GM23248 (cell line): ENCODE measurements at regions not wholly inside any gene's neighbourhood (a gene's known extent, or its start where the extent isn't known, plus 50 kb on each side); places are given as distances from the start of the nearest gene placed in this dataset.

ENCODE experiments used
- DNase-seq: peaks from one replicate; pipeline ENCODE4 v3.0.0-alpha.2; 2015
- H2AFZ ChIP-seq: fragments of 200-600 bp; sonication (generic); 2 replicates; pipeline ENCODE4 v1.6.1; 2016; ENCODE audit warnings: antibody characterized with exemption
- H3F3A ChIP-seq: fragments of 200-600 bp; sonication (generic); 2 replicates; pipeline ENCODE4 v1.6.1; 2016; ENCODE audit warnings: mild to moderate bottlenecking, antibody characterized with exemption, mixed run types; ENCODE audit not compliant: insufficient read depth
- H3K27ac ChIP-seq: fragments of 200-600 bp; sonication (generic); 2 replicates; pipeline ENCODE4 v1.5.1; 2016; ENCODE audit warnings: mild to moderate bottlenecking
- H3K27me3 ChIP-seq: fragments of 200-600 bp; sonication (generic); replicated peaks from 2 replicates; pipeline ENCODE4 v1.6.1; 2016; ENCODE audit warnings: mild to moderate bottlenecking; ENCODE audit not compliant: insufficient read depth
- H3K36me3 ChIP-seq: fragments of 200-600 bp; sonication (generic); 2 replicates; pipeline ENCODE4 v1.6.1; 2016; ENCODE audit warnings: low read depth, mild to moderate bottlenecking
- H3K4me1 ChIP-seq: fragments of 200-600 bp; sonication (generic); 2 replicates; pipeline ENCODE4 v1.6.1; 2016; ENCODE audit warnings: mild to moderate bottlenecking; ENCODE audit not compliant: insufficient read depth
- H3K4me2 ChIP-seq: fragments of 200-600 bp; sonication (generic); one replicate; pipeline ENCODE4 v1.6.1; 2016; ENCODE audit warnings: mild to moderate bottlenecking; ENCODE audit not compliant: unreplicated experiment
- H3K4me3 ChIP-seq: fragments of 200-600 bp; sonication (generic); 2 replicates; pipeline ENCODE4 v1.5.1; 2016; ENCODE audit warnings: mild to moderate bottlenecking
- H3K79me2 ChIP-seq: fragments of 200-600 bp; sonication (generic); 2 replicates; pipeline ENCODE4 v1.6.1; 2016; ENCODE audit warnings: mild to moderate bottlenecking; ENCODE audit not compliant: insufficient read depth
- H3K9ac ChIP-seq: fragments of 200-600 bp; sonication (generic); 2 replicates; pipeline ENCODE4 v1.6.1; 2016; ENCODE audit warnings: mild to moderate bottlenecking
- H3K9me2 ChIP-seq: fragments of 200-600 bp; sonication (generic); 2 replicates; pipeline ENCODE4 v1.6.1; 2016; ENCODE audit warnings: mixed run types, mild to moderate bottlenecking, moderate library complexity; ENCODE audit not compliant: insufficient read depth
- H3K9me3 ChIP-seq: fragments of 200-600 bp; sonication (generic); one replicate; pipeline ENCODE4 v1.6.1; 2017; ENCODE audit warnings: low read depth
- H4K20me1 ChIP-seq: fragments of 200-600 bp; sonication (generic); 2 replicates; pipeline ENCODE4 v1.6.0; 2016; ENCODE audit not compliant: insufficient read depth
- EZH2 ChIP-seq: fragments of 200-600 bp; sonication (generic); IDR thresholded peaks from 2 replicates; pipeline ENCODE4 v1.6.1; 2018; ENCODE audit warnings: antibody characterized with exemption, mild to moderate bottlenecking; ENCODE audit not compliant: insufficient read depth, poor library complexity, severe bottlenecking
- EZH2phosphoT487 ChIP-seq: fragments of 200-600 bp; sonication (generic); IDR thresholded peaks from 2 replicates; pipeline ENCODE4 v1.6.1; 2018; ENCODE audit warnings: antibody characterized with exemption, moderate library complexity, mild to moderate bottlenecking, low read depth; ENCODE audit not compliant: insufficient read depth
- WGBS, 2 experiments: methylation state at CpG; one replicate each; pipeline ENCODE4 v1.1.6; 2015 to 2017; ENCODE audit warnings: low lambda C conversion rate in 2 of 2, low coverage in 1 of 2; ENCODE audit errors: missing lambda C conversion rate in 2 of 2; 5-methylcytosine and 5-hydroxymethylcytosine counted together
- in situ Hi-C: fragments of 300-500 bp; cut with MboI; formaldehyde crosslinking; loops from 2 replicates; pipeline ENCODE4 v1.15.0; 2020

DNA sequence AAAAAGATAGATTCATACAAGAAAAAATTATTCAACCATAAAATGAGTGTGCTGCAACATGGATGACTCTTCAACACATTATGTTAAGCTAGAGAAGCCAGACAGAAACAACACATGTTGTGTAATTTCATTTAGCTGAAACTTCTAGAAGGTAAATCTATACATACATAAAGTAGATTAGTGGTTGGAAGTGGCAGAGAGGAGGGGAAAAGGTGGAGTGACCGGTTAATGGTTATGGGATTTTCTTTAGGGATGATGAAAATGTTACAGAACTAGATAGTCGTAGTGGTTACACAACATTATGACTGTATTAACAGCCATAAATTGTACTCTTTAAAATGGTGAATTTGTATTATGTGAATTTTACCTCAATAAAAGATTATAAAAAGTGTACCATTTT is 304.1 kb upstream of the SLC35B3 start:
- 46 to 57% methylated on average over 2 of the region's 2 CpGs for WGBS, 2 experiments
- no peaks in the 10 kb centered on the region for H4K20me1 ChIP-seq
- no peaks in the 10 kb centered on the region for H3K79me2 ChIP-seq
- no peaks in the 10 kb centered on the region for H3K4me1 ChIP-seq
- TF ChIP-seq EZH2phosphoT487 (no peak), EZH2 (no peak)
- DNase-seq: no peak
- H3K27ac ChIP-seq: no peak overlapping the region
- H3K4me3 ChIP-seq: no peak overlapping the region
- no peaks in the 10 kb centered on the region for H3K9me2 ChIP-seq
- no peaks in the 10 kb centered on the region for H3F3A ChIP-seq
- H3K36me3 ChIP-seq: no peaks in the 10 kb centered on the region
- H3K4me2 ChIP-seq: no peak overlapping the region
- H2AFZ ChIP-seq: no peak overlapping the region
- in situ Hi-C loops: no loop called here
- H3K9me3 ChIP-seq: peaks cover 7% of the 10 kb centered on the region
- H3K9ac ChIP-seq: no peak overlapping the region
- H3K27me3 ChIP-seq: no peaks in the 10 kb centered on the region

DNA sequence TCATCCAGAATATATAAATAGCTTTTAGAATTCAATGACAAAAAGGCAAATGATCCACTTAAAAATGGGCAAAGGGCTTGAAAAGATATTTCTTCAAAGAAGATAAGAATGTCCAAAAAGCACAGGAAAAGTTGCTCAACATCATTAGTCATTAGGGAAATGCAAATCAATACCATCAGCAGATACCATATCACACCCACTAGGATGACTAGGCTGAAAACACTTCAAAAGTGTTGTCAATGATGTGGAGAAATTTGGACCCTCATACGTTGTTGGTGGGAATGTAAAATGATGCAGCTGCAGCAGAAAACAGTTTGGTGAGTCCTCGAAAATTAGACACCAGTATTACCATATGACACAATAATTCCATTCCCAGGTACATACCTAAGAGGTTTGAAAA is 303.6 kb upstream of the SLC35B3 start:
- Histone ChIP-seq H3K27me3 (no peaks in the 10 kb centered on the region), H3K9me3 (peaks cover 7% of the 10 kb centered on the region), H2AFZ (no peak overlapping the region), H3K9ac (no peak overlapping the region), H4K20me1 (no peaks in the 10 kb centered on the region), H3F3A (no peaks in the 10 kb centered on the region), H3K36me3 (no peaks in the 10 kb centered on the region), H3K9me2 (no peaks in the 10 kb centered on the region), H3K4me3 (no peak overlapping the region), H3K79me2 (no peaks in the 10 kb centered on the region), H3K4me1 (no peaks in the 10 kb centered on the region), H3K27ac (no peak overlapping the region), H3K4me2 (no peak overlapping the region)
- in situ Hi-C loops: no loop called here
- TF ChIP-seq EZH2phosphoT487 (no peak), EZH2 (no peak)
- no peak for DNase-seq
- 19 to 26% methylated on average over 2 of the region's 2 CpGs for WGBS, 2 experiments

DNA sequence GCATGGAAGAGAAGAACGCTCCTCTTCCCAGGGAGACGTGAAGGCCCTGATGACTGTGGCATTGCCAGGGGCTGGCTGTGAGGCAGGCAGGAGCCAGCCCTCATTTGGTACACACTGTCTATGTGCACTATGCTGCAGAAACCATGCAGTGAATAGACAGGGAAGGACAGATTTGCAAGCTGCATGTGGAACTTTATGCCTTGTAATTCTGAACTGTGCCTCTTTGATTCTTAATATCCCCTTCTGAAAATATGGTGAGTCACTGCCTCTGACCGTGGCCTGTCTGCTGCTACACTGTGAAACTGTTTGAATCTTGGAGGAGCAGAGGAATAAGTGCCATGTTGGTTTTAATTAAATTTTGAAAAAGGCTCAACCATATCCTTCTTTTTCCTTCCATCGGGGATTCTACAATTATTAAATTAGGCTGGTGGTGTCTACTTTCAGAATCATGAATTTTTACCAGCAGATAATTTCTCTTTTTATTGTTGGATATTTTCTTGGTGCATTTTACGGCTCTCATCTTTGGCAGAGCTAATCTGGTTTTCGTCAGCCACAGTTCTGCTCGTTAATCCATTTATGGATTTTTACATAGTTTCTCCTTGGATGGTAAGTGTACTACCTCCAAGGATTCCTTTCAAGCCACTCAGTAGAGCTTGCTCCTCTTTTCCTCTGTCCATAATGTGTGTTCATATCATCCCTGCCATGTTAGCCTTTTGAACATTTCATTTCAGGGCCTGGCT is 301.0 kb upstream of the SLC35B3 start:
- H3K9me2 ChIP-seq: no peaks in the 10 kb centered on the region
- H3K4me2 ChIP-seq: no peak overlapping the region
- no peak overlapping the region for H3K27ac ChIP-seq
- H2AFZ ChIP-seq: no peak overlapping the region
- no peaks in the 10 kb centered on the region for H3F3A ChIP-seq
- no peaks in the 10 kb centered on the region for H3K27me3 ChIP-seq
- no peaks in the 10 kb centered on the region for H3K4me1 ChIP-seq
- no peak overlapping the region for H3K9ac ChIP-seq
- DNase-seq: no peak
- peaks cover 5% of the 10 kb centered on the region for H3K9me3 ChIP-seq
- TF ChIP-seq EZH2 (no peak), EZH2phosphoT487 (no peak)
- no peak overlapping the region for H3K4me3 ChIP-seq
- 22 to 38% methylated on average over 7 of the region's 7 CpGs for WGBS, 2 experiments
- no peaks in the 10 kb centered on the region for H4K20me1 ChIP-seq
- no peaks in the 10 kb centered on the region for H3K79me2 ChIP-seq
- in situ Hi-C loops: no loop called here
- no peaks in the 10 kb centered on the region for H3K36me3 ChIP-seq

DNA sequence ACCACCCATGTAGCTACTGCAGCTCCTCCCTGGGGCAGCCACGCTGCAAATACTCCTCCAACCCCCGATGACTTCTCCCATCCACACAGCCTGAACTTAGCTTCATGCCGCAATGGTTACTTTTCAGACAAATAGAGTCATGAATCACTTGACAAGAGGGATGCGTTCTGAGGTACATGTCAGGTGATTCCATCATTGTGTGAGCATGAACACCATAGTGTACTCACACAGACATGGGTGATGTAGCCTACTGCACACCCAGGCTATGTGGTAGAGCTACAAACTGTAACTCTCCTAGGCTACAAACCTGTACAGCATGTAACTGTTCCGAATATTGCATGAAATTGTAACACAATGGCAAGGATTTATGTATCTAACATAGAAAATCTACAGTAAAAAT is 298.5 kb upstream of the SLC35B3 start:
- no peak overlapping the region for H2AFZ ChIP-seq
- no peaks in the 10 kb centered on the region for H4K20me1 ChIP-seq
- no peaks in the 10 kb centered on the region for H3K36me3 ChIP-seq
- H3K79me2 ChIP-seq: no peaks in the 10 kb centered on the region
- in situ Hi-C loops: no loop called here
- DNase-seq: no peak
- H3K27me3 ChIP-seq: no peaks in the 10 kb centered on the region
- H3K9ac ChIP-seq: no peak overlapping the region
- no peaks in the 10 kb centered on the region for H3K9me2 ChIP-seq
- TF ChIP-seq EZH2phosphoT487 (no peak), EZH2 (no peak)
- H3F3A ChIP-seq: no peaks in the 10 kb centered on the region
- 42 to 44% methylated on average over 5 of the region's 5 CpGs for WGBS, 2 experiments
- H3K4me3 ChIP-seq: no peak overlapping the region
- no peak overlapping the region for H3K27ac ChIP-seq
- no peaks in the 10 kb centered on the region for H3K4me1 ChIP-seq
- H3K9me3 ChIP-seq: no peaks in the 10 kb centered on the region
- no peak overlapping the region for H3K4me2 ChIP-seq
